CD4-positive, alpha-beta T cell treated with Interleukin-1 beta for 1 hour (primary cell): ENCODE measurements at regions not wholly inside any gene's neighbourhood (a gene's known extent, or its start where the extent isn't known, plus 50 kb on each side); places are given as distances from the start of the nearest gene placed in this dataset.
"Not testable (repeated sequence)": the region's sequence is repeated elsewhere in the genome, so short reads cannot be mapped to it uniquely, and the experiment has no call there.

ENCODE experiments used
- DNase-seq, 2 donors: peaks; one replicate each; pipeline ENCODE4 v3.0.0-alpha.2; 2020 to 2022

GRCh38 chr15:91356083-91356482 is 256.0 kb downstream of the SV2B start:
- DNase-seq = no peak

GRCh38 chr15:91357011-91357410 is 257.0 kb downstream of the SV2B start:
- no peak for DNase-seq

GRCh38 chr15:91357486-91357885 is 257.4 kb downstream of the SV2B start:
- no peak for DNase-seq

- DNase-seq = no peak
Measured at GRCh38 chr15:91358405-91358804, 258.3 kb downstream of the SV2B start.

- not testable (repeated sequence) for DNase-seq
Measured at GRCh38 chr15:91361696-91362095, 261.6 kb downstream of the SV2B start.

- DNase-seq = no peak
Measured at GRCh38 chr15:91366111-91366510, 266.1 kb downstream of the SV2B start.

GRCh38 chr15:91368611-91369010 is 268.6 kb downstream of the SV2B start:
- DNase-seq = no peak

GRCh38 chr15:91369823-91370222 is 269.8 kb downstream of the SV2B start:
- peak in 1 of 2 donors; percentile 6 for DNase-seq

- DNase-seq = not testable (repeated sequence)
Measured at GRCh38 chr15:91371345-91371744, 271.3 kb downstream of the SV2B start.

GRCh38 chr15:91374336-91374735 is 274.3 kb downstream of the SV2B start:
- no peak for DNase-seq

- no peak for DNase-seq
Measured at GRCh38 chr15:91376038-91376437, 276.0 kb downstream of the SV2B start.

GRCh38 chr15:91380114-91380513 is 280.1 kb downstream of the SV2B start:
- DNase-seq = no peak

- no peak for DNase-seq
Measured at GRCh38 chr15:91383532-91383931, 283.5 kb downstream of the SV2B start.

GRCh38 chr15:91384189-91384730 is 284.2 kb downstream of the SV2B start:
- no peak for DNase-seq

GRCh38 chr15:91385311-91385710 is 285.3 kb downstream of the SV2B start:
- no peak for DNase-seq

GRCh38 chr15:91393186-91393585 is 293.1 kb downstream of the SV2B start:
- no peak for DNase-seq

GRCh38 chr15:91400481-91400880 is 300.4 kb downstream of the SV2B start:
- DNase-seq = no peak

- DNase-seq = peak in 1 of 2 donors; percentile 27
Measured at GRCh38 chr15:91407269-91407889, 307.3 kb downstream of the SV2B start.

GRCh38 chr15:91408476-91409076 is 308.5 kb downstream of the SV2B start:
- DNase-seq = no peak

GRCh38 chr15:91409387-91409786 is 309.3 kb downstream of the SV2B start:
- no peak for DNase-seq

- DNase-seq = no peak
Measured at GRCh38 chr15:91411586-91411985, 311.5 kb downstream of the SV2B start.

- no peak for DNase-seq
Measured at GRCh38 chr15:91412138-91412928, 312.3 kb downstream of the SV2B start.

GRCh38 chr15:91413142-91413541 is 313.1 kb downstream of the SV2B start:
- no peak for DNase-seq

- no peak for DNase-seq
Measured at GRCh38 chr15:91414124-91414523, 314.1 kb downstream of the SV2B start.
